ENCODE measurements at regions not wholly inside any gene's neighbourhood (a gene's known extent, or its start where the extent isn't known, plus 50 kb on each side); places are given as distances from the start of the nearest gene placed in this dataset.
"Not testable (repeated sequence)": the region's sequence is repeated elsewhere in the genome, so short reads cannot be mapped to it uniquely, and the experiment has no call there.

DNA sequence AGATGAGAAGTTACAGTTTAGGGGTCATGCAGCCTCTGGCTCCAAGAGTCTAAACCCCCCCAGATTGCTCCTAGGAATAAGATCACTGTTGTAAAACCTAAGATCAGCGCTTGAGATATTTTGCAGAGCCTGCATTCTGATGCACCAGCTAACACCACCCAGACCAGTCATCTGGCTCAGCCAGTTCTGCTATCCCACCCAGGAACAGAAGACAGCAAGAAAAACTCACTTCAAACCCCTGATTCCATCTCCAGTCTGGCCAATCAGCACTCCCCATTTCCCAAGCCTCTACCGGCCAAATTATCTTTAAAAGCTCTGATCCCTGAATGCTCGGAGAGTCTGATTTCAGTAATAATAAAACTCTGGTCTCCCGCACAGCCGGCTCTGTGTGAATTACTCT, 158.6 kb downstream of the ZNF664 start:
- H3K27ac Mint-ChIP-seq, result peak overlapping the region in 2 of 3 donors; percentile 74 to 88
- H3K27me3 Mint-ChIP-seq, result peaks cover 16% of the 10 kb centered on the region
- H3K36me3 Mint-ChIP-seq, result no peaks in the 10 kb centered on the region
- H3K4me3 Mint-ChIP-seq, result peak overlapping the region in 1 of 4 donors; percentile 56
- peaks cover 0 to 4% (median 0%) of the 10 kb centered on the region in 3 donors for H3K4me1 Mint-ChIP-seq
- H3K9me3 Mint-ChIP-seq, result peaks cover under 1 to 3% (median 1%) of the 10 kb centered on the region in 3 donors

DNA sequence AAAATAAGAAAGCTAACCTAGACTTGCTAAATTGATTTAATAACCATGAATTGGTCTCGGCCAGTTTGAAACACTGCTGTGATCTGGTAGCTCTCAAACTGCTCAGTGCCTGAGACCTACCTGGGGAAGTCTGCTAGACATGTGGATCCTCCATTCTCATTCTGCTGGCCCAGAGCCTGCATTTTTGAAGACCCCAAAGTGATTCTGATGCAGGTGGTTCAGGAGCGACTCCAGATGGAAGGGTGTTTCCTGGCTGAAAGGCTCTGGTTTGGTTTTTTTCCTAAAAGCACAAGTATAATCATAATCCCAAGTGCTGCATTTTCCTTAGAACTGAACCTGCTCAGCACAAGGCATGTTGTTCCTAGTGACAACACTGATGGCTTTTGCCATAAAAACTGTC, 159.5 kb downstream of the ZNF664 start:
- H3K27me3 Mint-ChIP-seq, result peaks cover 15% of the 10 kb centered on the region
- H3K4me3 Mint-ChIP-seq, result no peak overlapping the region
- peaks cover 0 to 4% (median 0%) of the 10 kb centered on the region in 3 donors for H3K4me1 Mint-ChIP-seq
- no peaks in the 10 kb centered on the region for H3K36me3 Mint-ChIP-seq
- H3K9me3 Mint-ChIP-seq, result peaks cover 2 to 8% (median 3%) of the 10 kb centered on the region in 3 donors
- H3K27ac Mint-ChIP-seq, result peak overlapping the region in 1 of 3 donors; percentile 43

DNA sequence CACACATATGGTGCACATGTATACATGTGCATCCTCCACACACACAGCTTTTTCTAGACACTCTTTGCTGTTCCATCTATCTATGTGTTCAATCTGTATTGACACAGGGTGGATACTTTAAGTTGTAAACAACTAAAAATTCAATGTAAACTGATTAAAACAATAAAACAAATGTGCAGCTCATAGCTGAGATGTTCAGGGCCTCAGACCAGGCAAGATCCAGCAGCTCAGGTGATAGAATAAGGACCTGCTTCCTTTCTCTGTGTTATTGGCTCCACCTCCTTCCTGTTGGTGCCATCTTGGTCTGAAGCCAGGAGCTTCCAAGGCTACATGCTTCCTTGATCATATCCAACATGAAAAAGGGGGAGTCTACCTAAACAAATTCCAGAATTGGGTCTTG, 158.1 kb upstream of the RFLNA start:
- Mint-ChIP-seq H3K4me1 (no peaks in the 10 kb centered on the region), H3K27me3 (peaks cover 30% of the 10 kb centered on the region), H3K36me3 (no peaks in the 10 kb centered on the region), H3K9me3 (peaks cover 9 to 23% (median 16%) of the 10 kb centered on the region in 3 donors), H3K4me3 (no peak overlapping the region), H3K27ac (peak overlapping the region in 1 of 3 donors; percentile 80)

DNA sequence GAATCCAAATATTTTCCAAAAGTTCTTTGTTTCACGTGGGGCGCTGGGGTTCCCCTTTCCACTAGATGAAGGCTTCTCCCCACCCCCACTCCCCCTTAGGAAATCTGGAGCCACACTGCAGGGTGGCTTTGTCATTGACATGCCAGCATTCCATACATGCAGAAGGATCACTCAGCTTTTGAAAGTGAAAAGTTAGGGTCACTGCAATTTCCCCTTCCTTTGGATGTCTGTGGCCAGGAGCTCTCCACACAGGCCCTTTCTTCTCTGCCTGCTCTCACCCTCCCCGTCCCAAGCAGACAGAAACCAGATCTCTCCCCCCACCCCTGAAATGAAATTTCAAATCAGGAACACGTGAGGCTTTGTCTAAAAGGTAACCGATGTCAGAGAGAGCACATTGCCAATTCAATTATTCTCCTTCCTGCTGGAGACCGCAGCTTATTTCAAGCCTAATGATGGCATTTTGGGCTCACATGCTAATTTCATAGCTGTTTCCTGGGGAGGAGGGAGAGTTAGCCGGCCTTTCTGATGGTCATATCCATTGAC, 153.9 kb upstream of the RFLNA start:
- peaks cover 21% of the 10 kb centered on the region for H3K27me3 Mint-ChIP-seq
- peaks cover 12 to 42% (median 21%) of the 10 kb centered on the region in 3 donors for H3K9me3 Mint-ChIP-seq
- no peak overlapping the region for H3K4me3 Mint-ChIP-seq
- H3K27ac Mint-ChIP-seq, result peak overlapping the region in 1 of 3 donors; percentile 63
- H3K36me3 Mint-ChIP-seq, result peaks cover 3% of the 10 kb centered on the region
- H3K4me1 Mint-ChIP-seq, result no peaks in the 10 kb centered on the region

DNA sequence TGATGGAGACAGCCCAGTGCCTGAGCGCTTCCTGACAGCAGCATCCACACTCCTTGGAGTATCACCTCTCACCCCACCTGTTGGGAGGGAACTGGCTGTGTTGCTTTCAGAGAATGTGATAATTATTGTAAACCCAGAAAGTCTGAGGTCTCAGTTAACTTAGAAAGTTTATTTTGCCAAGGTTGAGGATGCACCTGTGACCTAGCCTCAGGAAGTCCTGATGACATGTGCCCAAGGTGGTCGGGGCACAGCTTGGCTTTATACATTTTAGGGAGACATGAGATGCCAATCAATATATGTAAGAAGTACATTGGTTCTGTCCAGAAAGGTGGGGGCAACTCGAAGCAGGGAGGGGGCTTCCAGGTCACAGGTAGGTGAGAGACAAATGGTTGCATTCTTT, 153.3 kb upstream of the RFLNA start:
- H3K36me3 Mint-ChIP-seq, H3K4me3 Mint-ChIP-seq, H3K4me1 Mint-ChIP-seq: not testable (repeated sequence)
- Mint-ChIP-seq H3K9me3 (peaks cover 12 to 42% (median 21%) of the 10 kb centered on the region in 3 donors), H3K27ac (peak overlapping the region in 1 of 3 donors; percentile 63), H3K27me3 (peaks cover 21% of the 10 kb centered on the region)

DNA sequence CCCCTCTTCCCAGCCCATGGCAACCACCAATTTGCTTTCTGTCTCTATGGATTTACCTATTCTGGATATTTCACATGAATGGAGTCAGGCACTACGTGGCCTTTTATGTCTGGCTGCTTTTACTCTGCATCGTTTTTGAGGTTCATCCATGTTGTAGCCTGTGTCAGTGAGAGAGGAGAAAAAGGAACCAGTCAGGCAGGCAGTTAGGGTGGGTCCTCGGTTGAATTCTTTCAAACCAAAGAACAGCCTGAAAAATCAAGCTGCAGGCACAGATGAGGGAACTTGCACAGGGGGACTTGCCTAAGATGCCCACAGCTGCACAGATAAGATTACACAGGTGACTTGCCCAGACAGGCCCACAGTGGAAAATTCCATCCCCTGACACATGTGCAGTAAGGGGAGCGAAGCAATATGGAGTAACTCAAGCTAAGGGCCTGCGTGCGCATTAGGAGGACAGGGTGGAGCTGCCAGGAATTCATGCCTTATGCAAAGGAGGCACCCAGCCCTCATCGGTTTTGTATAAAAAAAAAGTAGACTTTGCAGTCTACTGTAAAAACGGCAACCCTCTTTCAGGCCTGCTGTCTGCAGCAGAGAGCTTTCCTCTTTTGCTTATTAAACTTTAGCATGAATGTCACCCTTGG, 152.4 kb upstream of the RFLNA start:
- Mint-ChIP-seq H3K9me3 (peaks cover 11 to 34% (median 21%) of the 10 kb centered on the region in 3 donors), H3K27me3 (peaks cover 21% of the 10 kb centered on the region), H3K27ac (peak overlapping the region in 1 of 3 donors; percentile 39), H3K4me3 (peak overlapping the region in 1 of 4 donors; percentile 54), H3K4me1 (peaks cover 0 to under 1% (median 0%) of the 10 kb centered on the region in 3 donors), H3K36me3 (peaks cover 3% of the 10 kb centered on the region)

DNA sequence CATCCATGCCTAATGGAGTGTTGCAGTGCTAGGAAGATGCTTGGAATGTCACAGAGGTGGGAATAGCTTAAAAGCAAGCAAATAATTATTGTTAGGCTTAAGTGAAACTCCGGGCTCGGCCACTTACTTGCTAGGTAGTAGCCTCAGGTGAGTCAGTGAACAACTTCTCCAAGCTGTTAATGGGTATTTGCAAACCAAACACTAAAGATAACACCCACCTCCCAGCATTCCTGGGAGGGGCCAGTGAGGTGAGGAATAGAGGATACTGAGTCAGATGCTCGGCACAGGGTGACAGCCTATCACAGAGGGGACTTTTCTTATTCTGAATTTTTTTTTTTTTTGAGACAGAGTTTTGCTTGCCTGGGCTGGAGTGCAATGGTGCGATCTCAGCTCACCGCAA, 151.2 kb upstream of the RFLNA start:
- H3K27ac Mint-ChIP-seq, result no peak overlapping the region
- no peak overlapping the region for H3K4me3 Mint-ChIP-seq
- H3K9me3 Mint-ChIP-seq, result peaks cover 8 to 27% (median 12%) of the 10 kb centered on the region in 3 donors
- H3K36me3 Mint-ChIP-seq, result peaks cover 3% of the 10 kb centered on the region
- peaks cover 0 to 4% (median 0%) of the 10 kb centered on the region in 3 donors for H3K4me1 Mint-ChIP-seq
- peaks cover 19% of the 10 kb centered on the region for H3K27me3 Mint-ChIP-seq

DNA sequence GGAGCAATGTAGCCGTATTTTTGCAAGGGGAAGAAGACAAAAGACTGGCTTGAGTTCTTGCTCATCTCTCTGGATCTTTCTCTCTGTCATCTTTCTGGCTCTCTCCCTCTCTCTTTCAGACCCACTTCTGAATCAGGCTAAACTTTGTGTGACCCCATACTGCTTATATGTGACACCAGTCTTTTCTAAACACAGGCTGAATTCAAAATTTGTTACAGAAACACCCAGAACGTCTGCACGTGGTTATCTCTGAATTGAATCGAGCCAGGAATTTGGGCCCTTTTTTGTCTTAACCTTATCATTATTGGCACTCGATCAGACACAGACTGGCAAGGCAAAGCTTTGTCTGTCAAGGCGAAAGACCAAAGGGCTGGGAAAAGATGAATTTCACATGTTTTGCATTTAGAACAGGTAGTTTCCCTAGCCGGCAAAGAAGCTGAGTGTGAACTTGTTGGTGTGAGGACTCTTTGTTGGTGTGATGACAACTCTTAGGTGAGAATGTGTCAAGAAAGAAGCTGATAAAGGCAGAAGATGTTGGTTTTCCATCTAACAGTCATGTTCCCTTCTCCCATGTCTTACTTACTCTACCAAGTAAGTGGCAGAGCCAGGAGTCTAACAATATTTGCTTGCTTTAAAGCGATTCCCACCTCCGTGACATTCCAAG, 150.2 kb upstream of the RFLNA start:
- H3K4me3 Mint-ChIP-seq, result no peak overlapping the region
- H3K36me3 Mint-ChIP-seq, result peaks cover 3% of the 10 kb centered on the region
- no peak overlapping the region for H3K27ac Mint-ChIP-seq

DNA sequence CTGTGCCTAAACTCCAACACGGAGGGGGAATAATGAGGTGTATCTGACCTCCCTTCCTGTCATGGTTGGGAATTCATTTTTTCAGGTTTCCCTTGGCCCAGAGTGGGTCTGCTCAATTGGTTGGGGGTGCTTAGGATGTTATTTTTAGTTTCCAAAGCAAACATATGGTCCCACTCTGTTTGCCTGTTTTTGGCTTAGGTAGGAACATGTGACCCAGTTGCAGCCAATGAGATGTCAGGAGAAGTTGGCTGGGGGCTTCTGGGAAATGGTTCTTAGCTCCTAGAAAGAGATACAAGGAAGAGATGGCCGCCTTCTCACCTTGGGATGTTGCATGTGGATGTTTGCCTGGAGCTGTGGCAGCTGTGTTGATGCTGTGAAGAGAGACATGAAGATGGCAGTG, 147.9 kb upstream of the RFLNA start:
- Mint-ChIP-seq H3K4me1 (peaks cover 0 to 4% (median 0%) of the 10 kb centered on the region in 3 donors), H3K9me3 (peaks cover 5 to 18% (median 9%) of the 10 kb centered on the region in 3 donors), H3K36me3 (peaks cover 3% of the 10 kb centered on the region), H3K27ac (no peak overlapping the region), H3K27me3 (peaks cover 2% of the 10 kb centered on the region), H3K4me3 (no peak overlapping the region)

More for the DNA sequence above, 150.2 kb upstream of the RFLNA start:
- Mint-ChIP-seq H3K9me3 (peaks cover 8 to 27% (median 12%) of the 10 kb centered on the region in 3 donors), H3K4me1 (peaks cover 0 to 4% (median 0%) of the 10 kb centered on the region in 3 donors), H3K27me3 (peaks cover 17% of the 10 kb centered on the region)

DNA sequence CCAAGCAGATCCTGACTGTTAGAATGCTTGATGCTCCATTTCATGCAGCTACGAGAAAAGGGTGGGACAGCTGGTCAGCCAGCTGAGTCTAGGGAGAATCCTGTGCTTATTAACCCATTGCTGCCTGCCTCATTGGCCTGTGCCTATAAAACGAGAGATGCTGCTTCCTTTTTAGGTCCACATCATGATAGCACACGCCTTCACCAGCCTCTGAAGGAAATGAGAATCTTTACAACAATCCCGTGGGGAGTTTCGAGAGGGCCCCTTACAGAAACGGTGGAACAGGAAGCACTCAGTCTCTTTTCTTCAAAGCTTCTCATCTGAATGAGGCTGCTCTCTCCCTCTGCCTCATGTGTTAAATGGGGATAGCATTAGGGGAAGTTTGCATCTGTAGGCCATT, 147.3 kb upstream of the RFLNA start:
- Mint-ChIP-seq H3K4me1 (peaks cover 0 to 4% (median 0%) of the 10 kb centered on the region in 3 donors), H3K9me3 (peaks cover 5 to 13% (median 9%) of the 10 kb centered on the region in 3 donors), H3K27ac (no peak overlapping the region), H3K4me3 (peak overlapping the region in 1 of 4 donors; percentile 3), H3K27me3 (peaks cover 4% of the 10 kb centered on the region), H3K36me3 (peaks cover under 1% of the 10 kb centered on the region)

DNA sequence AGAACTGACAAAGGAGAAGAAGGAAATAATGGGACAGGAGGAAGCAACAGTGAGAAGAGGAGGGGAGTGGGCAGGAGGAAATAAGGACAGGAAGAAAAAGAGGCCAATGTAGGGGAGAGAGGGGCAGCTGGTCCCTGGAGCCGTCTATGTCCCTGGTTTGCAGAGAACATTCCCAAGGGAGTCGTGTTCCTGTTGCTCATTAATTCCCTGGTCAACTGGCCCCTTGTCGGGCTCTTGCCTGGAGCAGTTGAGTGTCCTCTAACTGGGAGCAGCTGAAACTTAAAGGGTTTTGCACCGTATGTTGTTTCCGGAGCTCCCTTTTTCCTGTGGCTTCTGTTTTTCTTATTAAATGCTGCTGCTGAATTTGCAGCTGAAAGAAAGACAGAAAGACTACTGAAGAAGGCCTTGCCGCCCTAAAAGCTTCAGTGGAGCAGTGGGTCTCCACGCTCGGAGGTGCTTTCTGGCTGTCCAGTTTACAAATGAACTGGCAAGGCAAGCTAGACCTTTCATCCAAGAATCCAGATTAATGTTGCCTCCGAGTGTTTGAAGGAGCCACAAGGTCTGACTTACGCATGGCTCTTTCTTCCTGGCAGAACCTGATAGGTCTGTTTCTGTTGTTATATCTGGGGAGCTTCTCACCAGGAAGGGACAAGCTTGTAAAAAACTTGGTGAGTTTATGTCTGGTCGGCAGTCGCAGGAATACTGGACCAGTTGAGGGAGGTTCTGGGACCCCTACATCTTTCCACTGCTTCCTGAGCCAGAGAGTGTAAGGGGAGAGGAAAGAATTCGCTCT, 146.2 kb upstream of the RFLNA start:
- Mint-ChIP-seq H3K36me3 (no peaks in the 10 kb centered on the region), H3K9me3 (peaks cover 1 to 5% (median 2%) of the 10 kb centered on the region in 3 donors), H3K4me3 (no peak overlapping the region), H3K27me3 (peaks cover 5% of the 10 kb centered on the region), H3K4me1 (peaks cover 0 to 4% (median 0%) of the 10 kb centered on the region in 3 donors), H3K27ac (no peak overlapping the region)

DNA sequence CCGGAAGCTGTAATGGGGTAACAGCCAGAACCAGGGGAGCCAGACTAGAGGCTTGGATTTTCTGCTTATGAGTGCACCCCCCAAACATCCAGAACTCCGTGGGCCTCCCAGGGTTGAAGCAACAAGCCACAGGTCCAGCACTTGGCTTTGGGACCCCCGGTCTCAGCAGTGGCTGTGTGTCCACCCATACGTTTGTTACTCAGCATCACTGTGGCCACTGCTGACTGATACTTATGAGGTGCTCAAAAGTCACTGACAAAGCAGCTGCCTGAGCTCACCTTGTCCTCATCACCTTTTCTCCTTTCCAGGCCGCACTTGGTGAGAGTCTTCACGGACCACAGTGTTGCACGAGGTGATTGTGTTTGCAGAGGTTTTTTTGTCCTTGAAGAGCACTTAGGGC, 145.6 kb upstream of the RFLNA start:
- Mint-ChIP-seq H3K27me3 (peaks cover 7% of the 10 kb centered on the region), H3K4me1 (peaks cover 0 to 4% (median 0%) of the 10 kb centered on the region in 3 donors), H3K9me3 (peaks cover 0 to 5% (median 0%) of the 10 kb centered on the region in 3 donors), H3K27ac (no peak overlapping the region), H3K36me3 (no peaks in the 10 kb centered on the region), H3K4me3 (no peak overlapping the region)

DNA sequence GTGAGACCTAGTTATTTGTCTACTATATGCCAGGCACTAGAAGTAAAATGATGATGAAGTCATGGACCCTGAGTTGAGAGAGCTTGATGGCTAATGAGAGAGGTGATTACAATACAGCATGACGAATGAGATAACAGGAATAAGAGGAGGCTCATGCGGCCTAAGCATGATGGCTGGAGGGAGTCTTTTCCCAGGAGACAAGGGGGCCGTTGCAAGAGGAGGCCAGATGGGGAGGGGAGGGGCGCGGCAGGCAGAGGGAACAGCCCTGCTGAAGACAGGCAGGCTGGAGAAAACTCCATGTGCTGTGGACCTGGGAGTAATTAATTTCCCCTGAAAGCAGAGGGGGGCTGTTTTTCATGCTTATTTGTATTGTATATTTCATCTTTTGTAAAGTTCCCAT, 144.7 kb upstream of the RFLNA start:
- Mint-ChIP-seq H3K27ac (peak overlapping the region in 1 of 3 donors; percentile 33), H3K36me3 (no peaks in the 10 kb centered on the region), H3K4me1 (peaks cover 0 to 4% (median 0%) of the 10 kb centered on the region in 3 donors), H3K4me3 (no peak overlapping the region), H3K27me3 (peaks cover 7% of the 10 kb centered on the region), H3K9me3 (peaks cover 0 to 3% (median 0%) of the 10 kb centered on the region in 3 donors)

DNA sequence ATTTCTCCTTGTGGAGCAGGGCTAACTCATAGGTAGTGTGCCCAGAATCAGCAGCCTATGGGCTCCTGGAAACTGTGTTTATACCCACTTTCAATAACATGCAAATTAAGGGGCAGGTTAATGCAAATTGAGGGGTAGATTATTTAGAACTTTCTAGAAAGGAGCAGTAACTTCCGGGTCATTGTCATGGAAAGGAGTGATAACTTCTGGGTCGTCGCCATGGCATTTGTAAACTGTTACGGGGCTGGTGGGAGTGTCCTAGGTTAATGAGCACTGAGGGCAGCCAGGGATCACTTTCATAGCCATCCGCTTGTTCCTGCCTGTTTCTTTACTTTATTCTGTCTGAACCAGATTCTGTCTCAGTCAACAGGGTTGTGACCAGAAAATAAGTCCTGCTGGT, 143.3 kb upstream of the RFLNA start:
- peaks cover 0 to 3% (median 0%) of the 10 kb centered on the region in 3 donors for H3K9me3 Mint-ChIP-seq
- no peak overlapping the region for H3K27ac Mint-ChIP-seq
- H3K36me3 Mint-ChIP-seq, result no peaks in the 10 kb centered on the region
- H3K4me3 Mint-ChIP-seq, result no peak overlapping the region
- peaks cover 7% of the 10 kb centered on the region for H3K27me3 Mint-ChIP-seq
- H3K4me1 Mint-ChIP-seq, result peaks cover 0 to 4% (median 0%) of the 10 kb centered on the region in 3 donors

All from IgD-negative memory B cell (primary cell).